DOHH2 (cell line): ENCODE measurements at regions not wholly inside any gene's neighbourhood (a gene's known extent, or its start where the extent isn't known, plus 50 kb on each side); places are given as distances from the start of the nearest gene placed in this dataset.

ENCODE experiments used
- H3F3A ChIP-seq: fragments of 200-600 bp; sonication (generic), shearing (Covaris generic); 2 replicates; pipeline ENCODE4 v1.6.0; 2016; ENCODE audit warnings: antibody characterized with exemption, mild to moderate bottlenecking; ENCODE audit not compliant: control insufficient read depth, insufficient read depth
- H3K27ac ChIP-seq: fragments of 200-600 bp; sonication (generic); 2 replicates; pipeline ENCODE4 v1.5.1; 2014; ENCODE audit warnings: low read depth, mild to moderate bottlenecking, low read length, moderate library complexity
- H3K27me3 ChIP-seq: fragments of 200-600 bp; sonication (generic); 2 replicates; pipeline ENCODE4 v1.6.1; 2014; ENCODE audit warnings: mild to moderate bottlenecking, low read length, mixed read lengths; ENCODE audit not compliant: control insufficient read depth
- H3K36me3 ChIP-seq: fragments of 200-600 bp; sonication (generic); 2 replicates; pipeline ENCODE4 v1.6.1; 2014; ENCODE audit warnings: mild to moderate bottlenecking, low read length, moderate library complexity, mixed read lengths; ENCODE audit not compliant: control insufficient read depth
- H3K4me1 ChIP-seq: fragments of 200-600 bp; sonication (generic); 2 replicates; pipeline ENCODE4 v1.6.1; 2014; ENCODE audit warnings: mild to moderate bottlenecking, low read length, mixed read lengths; ENCODE audit not compliant: control insufficient read depth
- H3K4me2 ChIP-seq: fragments of 200-600 bp; sonication (generic); 2 replicates; pipeline ENCODE4 v1.6.0; 2014; ENCODE audit warnings: mild to moderate bottlenecking, low read length, moderate library complexity
- H3K4me3 ChIP-seq: fragments of 200-600 bp; sonication (generic); 2 replicates; pipeline ENCODE4 v1.5.1; 2014; ENCODE audit warnings: mild to moderate bottlenecking, low read length, mixed read lengths
- H3K79me2 ChIP-seq: fragments of 200-600 bp; sonication (generic); 2 replicates; pipeline ENCODE4 v1.6.1; 2014; ENCODE audit warnings: mild to moderate bottlenecking, low read length, mixed read lengths; ENCODE audit not compliant: control insufficient read depth
- H3K9me2 ChIP-seq: fragments of 200-600 bp; sonication (generic); replicated peaks from 2 replicates; pipeline ENCODE4 v1.6.1; 2014; ENCODE audit warnings: mild to moderate bottlenecking, low read length, mixed read lengths; ENCODE audit not compliant: control insufficient read depth
- H3K9me3 ChIP-seq: fragments of 200-600 bp; sonication (generic); 2 replicates; pipeline ENCODE4 v1.6.1; 2014; ENCODE audit warnings: antibody characterized with exemption, low read length, mixed read lengths; ENCODE audit not compliant: control insufficient read depth, insufficient read depth
- H4K20me1 ChIP-seq: fragments of 200-600 bp; sonication (generic); 2 replicates; pipeline ENCODE4 v1.6.0; 2014; ENCODE audit warnings: low read depth, mild to moderate bottlenecking, antibody characterized with exemption, low read length, moderate library complexity; ENCODE audit not compliant: control insufficient read depth, insufficient read depth
- EZH2phosphoT487 ChIP-seq: fragments of 200-600 bp; sonication (generic); IDR thresholded peaks from 2 replicates; pipeline ENCODE4 v1.6.1; 2017; ENCODE audit warnings: borderline replicate concordance, mild to moderate bottlenecking, antibody characterized with exemption, low read length, moderate library complexity, mixed read lengths
- TF ChIP-seq, protein P1 (sequence below): fragments of 200-600 bp; sonication (generic); IDR thresholded peaks from one replicate; pipeline ENCODE4 v1.5.1; 2014; ENCODE audit warnings: antibody characterized with exemption, mild to moderate bottlenecking, low read depth, low read length; ENCODE audit not compliant: poor library complexity, severe bottlenecking

DNA sequence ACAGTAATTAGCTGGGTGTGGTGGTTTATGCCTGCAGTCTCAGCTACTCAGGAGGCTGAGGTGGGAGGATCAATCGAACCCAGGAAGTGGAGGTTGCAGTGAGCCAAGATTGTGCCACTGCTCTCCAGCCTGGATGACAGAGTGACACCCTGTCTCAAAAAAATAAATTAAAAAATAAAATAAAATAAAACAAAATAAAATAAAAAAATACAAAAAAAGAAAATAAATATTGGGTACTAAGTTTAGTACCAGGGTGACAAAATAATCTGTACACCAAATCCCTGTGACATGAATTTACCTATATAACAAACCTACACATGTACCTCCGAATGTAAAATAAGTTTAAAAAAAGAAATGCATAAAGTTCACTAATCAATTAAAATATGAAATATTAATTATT, 666.0 kb upstream of the CDH18 start:
- H3K4me1 ChIP-seq: no peaks in the 10 kb centered on the region
- H4K20me1 ChIP-seq: no peaks in the 10 kb centered on the region
- no peaks in the 10 kb centered on the region for H3K79me2 ChIP-seq
- no peaks in the 10 kb centered on the region for H3K36me3 ChIP-seq
- no peaks in the 10 kb centered on the region for H3K27me3 ChIP-seq
- no peaks in the 10 kb centered on the region for H3K9me2 ChIP-seq
- no peaks in the 10 kb centered on the region for H3F3A ChIP-seq
- H3K9me3 ChIP-seq: no peaks in the 10 kb centered on the region
- H3K4me3 ChIP-seq: no peak overlapping the region
- H3K27ac ChIP-seq: no peak overlapping the region
- TF ChIP-seq EZH2phosphoT487: no peak
- TF ChIP-seq, protein P1, sequence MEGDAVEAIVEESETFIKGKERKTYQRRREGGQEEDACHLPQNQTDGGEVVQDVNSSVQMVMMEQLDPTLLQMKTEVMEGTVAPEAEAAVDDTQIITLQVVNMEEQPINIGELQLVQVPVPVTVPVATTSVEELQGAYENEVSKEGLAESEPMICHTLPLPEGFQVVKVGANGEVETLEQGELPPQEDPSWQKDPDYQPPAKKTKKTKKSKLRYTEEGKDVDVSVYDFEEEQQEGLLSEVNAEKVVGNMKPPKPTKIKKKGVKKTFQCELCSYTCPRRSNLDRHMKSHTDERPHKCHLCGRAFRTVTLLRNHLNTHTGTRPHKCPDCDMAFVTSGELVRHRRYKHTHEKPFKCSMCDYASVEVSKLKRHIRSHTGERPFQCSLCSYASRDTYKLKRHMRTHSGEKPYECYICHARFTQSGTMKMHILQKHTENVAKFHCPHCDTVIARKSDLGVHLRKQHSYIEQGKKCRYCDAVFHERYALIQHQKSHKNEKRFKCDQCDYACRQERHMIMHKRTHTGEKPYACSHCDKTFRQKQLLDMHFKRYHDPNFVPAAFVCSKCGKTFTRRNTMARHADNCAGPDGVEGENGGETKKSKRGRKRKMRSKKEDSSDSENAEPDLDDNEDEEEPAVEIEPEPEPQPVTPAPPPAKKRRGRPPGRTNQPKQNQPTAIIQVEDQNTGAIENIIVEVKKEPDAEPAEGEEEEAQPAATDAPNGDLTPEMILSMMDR: no peak
- H3K4me2 ChIP-seq: no peak overlapping the region

DNA sequence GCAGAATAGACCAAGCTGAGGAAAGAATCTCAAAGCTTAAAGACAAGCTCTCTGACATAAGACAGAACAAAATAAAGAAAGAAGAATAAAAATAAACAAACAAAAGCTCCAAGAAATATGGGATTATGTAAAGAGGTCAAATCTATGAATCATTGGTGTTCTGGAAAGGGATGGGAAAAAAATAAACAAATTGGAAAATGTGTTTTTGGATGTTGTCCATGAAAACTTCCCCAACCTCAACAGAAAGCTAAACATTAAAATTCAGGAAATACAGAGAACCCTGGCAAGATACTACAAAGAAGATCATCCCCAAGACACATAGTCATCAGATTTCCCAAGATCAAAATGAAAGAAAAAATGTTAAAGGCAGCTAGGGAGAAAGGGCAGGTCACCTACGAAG, 662.0 kb upstream of the CDH18 start:
- Histone ChIP-seq H4K20me1 (no peaks in the 10 kb centered on the region), H3K9me2 (no peaks in the 10 kb centered on the region), H3K9me3 (peaks cover 5% of the 10 kb centered on the region; the same call in 1 of the 2 replicates), H3K27me3 (no peaks in the 10 kb centered on the region), H3K79me2 (no peaks in the 10 kb centered on the region), H3K4me1 (no peaks in the 10 kb centered on the region), H3K27ac (no peak overlapping the region), H3K4me3 (no peak overlapping the region), H3K36me3 (no peaks in the 10 kb centered on the region), H3K4me2 (no peak overlapping the region), H3F3A (no peaks in the 10 kb centered on the region)
- TF ChIP-seq EZH2phosphoT487: no peak
- TF ChIP-seq, protein P1: no peak

DNA sequence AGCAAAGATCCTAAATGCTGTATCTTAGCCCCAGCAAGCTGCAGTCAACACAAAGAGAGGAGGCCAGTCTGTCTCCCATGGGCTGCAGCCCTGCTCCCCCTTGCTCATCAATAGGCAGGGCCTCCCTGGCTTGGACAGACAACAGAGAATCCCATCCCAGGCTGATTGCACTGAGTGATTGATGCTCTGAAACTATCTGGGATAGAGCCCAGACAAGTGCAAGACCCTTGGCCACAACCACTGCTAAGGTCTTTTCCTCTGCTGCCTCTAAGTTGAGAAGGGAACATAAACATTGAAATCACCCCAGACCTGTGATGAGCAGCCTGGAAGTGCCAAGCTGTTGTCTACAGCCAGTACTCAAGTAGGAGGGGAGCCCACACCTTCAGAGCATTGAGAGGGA, 661.0 kb upstream of the CDH18 start:
- Histone ChIP-seq H3K9me2 (no peaks in the 10 kb centered on the region), H3K36me3 (no peaks in the 10 kb centered on the region), H4K20me1 (no peaks in the 10 kb centered on the region), H3K27ac (no peak overlapping the region), H3K4me2 (no peak overlapping the region), H3K4me1 (no peaks in the 10 kb centered on the region), H3K9me3 (peaks cover 5% of the 10 kb centered on the region; the same call in 1 of the 2 replicates), H3K4me3 (no peak overlapping the region), H3F3A (no peaks in the 10 kb centered on the region), H3K79me2 (no peaks in the 10 kb centered on the region), H3K27me3 (no peaks in the 10 kb centered on the region)
- no peak for TF ChIP-seq EZH2phosphoT487
- TF ChIP-seq, protein P1: no peak
